ENCODE measurements at regions not wholly inside any gene's neighbourhood (a gene's known extent, or its start where the extent isn't known, plus 50 kb on each side); places are given as distances from the start of the nearest gene placed in this dataset.

- Histone ChIP-seq H3K36me3 (replicated peaks in 1 of 2; ENCODE audit: insufficient read depth in 1 of 2, low read depth in 2 of 2) (no peaks in the 10 kb centered on the region), H3K4me3 (no peak overlapping the region), H3K27me3 (no peaks in the 10 kb centered on the region), H3K9me3 (no peaks in the 10 kb centered on the region), H3K4me1 (no peaks in the 10 kb centered on the region), H3K27ac (no peak overlapping the region)
- DNase-seq (no peak), ATAC-seq (no peak)
- WGBS, 2 donors, result 69 to 71% methylated on average over 3 of the region's 3 CpGs
- intact Hi-C loops (cut with DNase I), result no loop called here
- no peak for TF ChIP-seq POLR2A (IDR thresholded peaks at IDR 0.05)
- no peak for TF ChIP-seq CTCF (IDR thresholded peaks at IDR 0.05)
Measured at GRCh38 chr2:134098321-134098720, 155.6 kb upstream of the MGAT5 start.

GRCh38 chr2:134099273-134099672, 154.6 kb upstream of the MGAT5 start:
- H3K27me3 ChIP-seq, result no peaks in the 10 kb centered on the region
- H3K4me1 ChIP-seq, result no peaks in the 10 kb centered on the region
- H3K36me3 ChIP-seq (replicated peaks in 1 of 2; ENCODE audit: insufficient read depth in 1 of 2, low read depth in 2 of 2), result no peaks in the 10 kb centered on the region
- H3K4me3 ChIP-seq, result no peak overlapping the region
- H3K9me3 ChIP-seq, result no peaks in the 10 kb centered on the region
- no peak for DNase-seq
- ATAC-seq, result no peak
- intact Hi-C loops (cut with DNase I), result no loop called here
- no peak for TF ChIP-seq CTCF (IDR thresholded peaks at IDR 0.05)
- TF ChIP-seq POLR2A (IDR thresholded peaks at IDR 0.05), result no peak
- H3K27ac ChIP-seq, result no peak overlapping the region
- WGBS, 2 donors, result 32 to 52% methylated on average over 1 of the region's 1 CpG

- H3K36me3 ChIP-seq (replicated peaks in 1 of 2; ENCODE audit: insufficient read depth in 1 of 2, low read depth in 2 of 2), result no peaks in the 10 kb centered on the region
- TF ChIP-seq POLR2A (IDR thresholded peaks at IDR 0.05) (no peak), CTCF (IDR thresholded peaks at IDR 0.05) (no peak)
- H3K9me3 ChIP-seq, result no peaks in the 10 kb centered on the region
- ATAC-seq (no peak), DNase-seq (no peak)
- intact Hi-C loops (cut with DNase I), result no loop called here
- no peak overlapping the region for H3K4me3 ChIP-seq
- 91 to 100% methylated on average over 2 of the region's 2 CpGs for WGBS, 2 donors
- no peaks in the 10 kb centered on the region for H3K4me1 ChIP-seq
- no peaks in the 10 kb centered on the region for H3K27me3 ChIP-seq
- no peak overlapping the region for H3K27ac ChIP-seq
Measured at GRCh38 chr2:134103196-134103595, 150.7 kb upstream of the MGAT5 start.

- Histone ChIP-seq H3K9me3 (no peaks in the 10 kb centered on the region), H3K4me3 (no peak overlapping the region), H3K4me1 (no peaks in the 10 kb centered on the region), H3K27me3 (no peaks in the 10 kb centered on the region), H3K36me3 (replicated peaks in 1 of 2; ENCODE audit: insufficient read depth in 1 of 2, low read depth in 2 of 2) (no peaks in the 10 kb centered on the region), H3K27ac (no peak overlapping the region)
- 52 to 57% methylated on average over 1 of the region's 1 CpG for WGBS, 2 donors
- TF ChIP-seq CTCF (IDR thresholded peaks at IDR 0.05), result no peak
- TF ChIP-seq POLR2A (IDR thresholded peaks at IDR 0.05), result no peak
- no peak for ATAC-seq
- intact Hi-C loops (cut with DNase I), result no loop called here
- no peak for DNase-seq
Measured at GRCh38 chr2:134104754-134105153, 149.1 kb upstream of the MGAT5 start.

GRCh38 chr2:134107402-134107801, 146.5 kb upstream of the MGAT5 start:
- no peaks in the 10 kb centered on the region for H3K4me1 ChIP-seq
- intact Hi-C loops (cut with DNase I), result no loop called here
- no peaks in the 10 kb centered on the region for H3K9me3 ChIP-seq
- no peak overlapping the region for H3K27ac ChIP-seq
- WGBS, 2 donors, result 72% methylated on average over 3 of the region's 3 CpGs
- TF ChIP-seq POLR2A (IDR thresholded peaks at IDR 0.05) (no peak), CTCF (IDR thresholded peaks at IDR 0.05) (no peak)
- H3K27me3 ChIP-seq, result no peaks in the 10 kb centered on the region
- no peak for ATAC-seq
- H3K4me3 ChIP-seq, result no peak overlapping the region
- no peaks in the 10 kb centered on the region for H3K36me3 ChIP-seq (replicated peaks in 1 of 2; ENCODE audit: insufficient read depth in 1 of 2, low read depth in 2 of 2)
- no peak for DNase-seq
